ENCODE measurements at regions not wholly inside any gene's neighbourhood (a gene's known extent, or its start where the extent isn't known, plus 50 kb on each side); places are given as distances from the start of the nearest gene placed in this dataset.

DNA sequence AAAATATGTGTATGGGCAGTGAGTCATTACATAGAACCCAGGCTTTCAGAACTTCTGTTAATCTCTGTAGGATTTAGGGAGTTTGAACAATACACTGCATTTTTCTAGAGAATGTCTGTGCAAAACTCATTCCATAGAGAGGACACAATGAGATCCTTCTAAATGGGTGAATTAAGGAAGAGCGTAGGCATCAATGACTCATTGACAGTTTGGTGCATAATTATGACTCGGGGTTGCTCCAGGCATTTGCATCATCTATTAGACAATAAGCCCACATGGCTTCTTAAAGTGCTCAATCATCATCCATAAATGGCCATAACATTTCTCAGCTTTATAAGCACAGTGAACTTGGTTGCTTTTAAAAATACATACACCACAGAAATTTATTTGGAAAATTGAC is 625.5 kb downstream of the CDH26 start:
- H3K4me2 ChIP-seq (ENCODE audit: low read depth, low read length, poor library complexity, severe bottlenecking), result no peak overlapping the region
- H3K9ac ChIP-seq (ENCODE audit: low read length), result no peak overlapping the region
- no peaks in the 10 kb centered on the region for H3K9me2 ChIP-seq (replicated peaks; ENCODE audit: insufficient read depth, low read length)
- H3K36me3 ChIP-seq (ENCODE audit: low read length), result no peaks in the 10 kb centered on the region
- H4K20me1 ChIP-seq (ENCODE audit: low read depth, low read length), result no peaks in the 10 kb centered on the region
- no peaks in the 10 kb centered on the region for H3K79me2 ChIP-seq (ENCODE audit: insufficient read depth, low read length)
- H3K27me3 ChIP-seq (ENCODE audit: low read length), result no peaks in the 10 kb centered on the region
- H3K27ac ChIP-seq (ENCODE audit: low read depth, low read length), result no peak overlapping the region
- TF ChIP-seq, protein P1, sequence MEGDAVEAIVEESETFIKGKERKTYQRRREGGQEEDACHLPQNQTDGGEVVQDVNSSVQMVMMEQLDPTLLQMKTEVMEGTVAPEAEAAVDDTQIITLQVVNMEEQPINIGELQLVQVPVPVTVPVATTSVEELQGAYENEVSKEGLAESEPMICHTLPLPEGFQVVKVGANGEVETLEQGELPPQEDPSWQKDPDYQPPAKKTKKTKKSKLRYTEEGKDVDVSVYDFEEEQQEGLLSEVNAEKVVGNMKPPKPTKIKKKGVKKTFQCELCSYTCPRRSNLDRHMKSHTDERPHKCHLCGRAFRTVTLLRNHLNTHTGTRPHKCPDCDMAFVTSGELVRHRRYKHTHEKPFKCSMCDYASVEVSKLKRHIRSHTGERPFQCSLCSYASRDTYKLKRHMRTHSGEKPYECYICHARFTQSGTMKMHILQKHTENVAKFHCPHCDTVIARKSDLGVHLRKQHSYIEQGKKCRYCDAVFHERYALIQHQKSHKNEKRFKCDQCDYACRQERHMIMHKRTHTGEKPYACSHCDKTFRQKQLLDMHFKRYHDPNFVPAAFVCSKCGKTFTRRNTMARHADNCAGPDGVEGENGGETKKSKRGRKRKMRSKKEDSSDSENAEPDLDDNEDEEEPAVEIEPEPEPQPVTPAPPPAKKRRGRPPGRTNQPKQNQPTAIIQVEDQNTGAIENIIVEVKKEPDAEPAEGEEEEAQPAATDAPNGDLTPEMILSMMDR (IDR thresholded peaks at IDR 0.05; ENCODE audit: insufficient read depth, low read length, poor library complexity, severe bottlenecking), result no peak
- no peak for TF ChIP-seq EZH2phosphoT487 (conservative IDR thresholded peaks at IDR 0.05; ENCODE audit: low read length)
- no peaks in the 10 kb centered on the region for H3F3A ChIP-seq (ENCODE audit: insufficient read depth)
- H3K4me3 ChIP-seq (ENCODE audit: insufficient read depth, low read length, poor library complexity, severe bottlenecking), result no peak overlapping the region
- no peaks in the 10 kb centered on the region for H3K9me3 ChIP-seq (ENCODE audit: insufficient read depth, low read length)
- H2AFZ ChIP-seq (ENCODE audit: low read depth, low read length, severe bottlenecking), result no peak overlapping the region

DNA sequence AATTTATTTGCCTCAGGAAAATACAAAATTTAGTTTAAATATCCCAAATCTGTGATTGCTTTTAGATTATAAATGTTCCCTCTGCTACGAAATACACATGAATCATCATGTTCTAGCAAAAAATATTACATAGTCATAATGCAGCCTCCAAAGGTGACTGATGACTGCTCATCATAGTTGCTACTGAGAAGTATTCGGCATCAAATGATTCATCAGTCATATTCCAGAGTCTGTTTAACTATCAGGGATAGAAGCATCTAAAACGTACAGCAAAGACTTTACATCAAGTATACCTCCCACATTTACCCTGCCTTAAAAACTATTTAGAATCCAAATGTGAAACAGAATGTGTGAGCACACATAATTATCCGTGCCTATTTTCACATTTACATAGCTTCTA is 626.0 kb downstream of the CDH26 start:
- Histone ChIP-seq H3F3A (ENCODE audit: insufficient read depth) (no peaks in the 10 kb centered on the region), H3K9ac (ENCODE audit: low read length) (no peak overlapping the region), H3K27ac (ENCODE audit: low read depth, low read length) (no peak overlapping the region), H3K27me3 (ENCODE audit: low read length) (no peaks in the 10 kb centered on the region), H2AFZ (ENCODE audit: low read depth, low read length, severe bottlenecking) (no peak overlapping the region), H3K79me2 (ENCODE audit: insufficient read depth, low read length) (no peaks in the 10 kb centered on the region), H3K9me3 (ENCODE audit: insufficient read depth, low read length) (no peaks in the 10 kb centered on the region), H3K36me3 (ENCODE audit: low read length) (no peaks in the 10 kb centered on the region), H4K20me1 (ENCODE audit: low read depth, low read length) (no peaks in the 10 kb centered on the region), H3K9me2 (replicated peaks; ENCODE audit: insufficient read depth, low read length) (no peaks in the 10 kb centered on the region), H3K4me2 (ENCODE audit: low read depth, low read length, poor library complexity, severe bottlenecking) (no peak overlapping the region), H3K4me3 (ENCODE audit: insufficient read depth, low read length, poor library complexity, severe bottlenecking) (no peak overlapping the region)
- TF ChIP-seq EZH2phosphoT487 (conservative IDR thresholded peaks at IDR 0.05; ENCODE audit: low read length), result no peak
- TF ChIP-seq, protein P1 (IDR thresholded peaks at IDR 0.05; ENCODE audit: insufficient read depth, low read length, poor library complexity, severe bottlenecking), result no peak

DNA sequence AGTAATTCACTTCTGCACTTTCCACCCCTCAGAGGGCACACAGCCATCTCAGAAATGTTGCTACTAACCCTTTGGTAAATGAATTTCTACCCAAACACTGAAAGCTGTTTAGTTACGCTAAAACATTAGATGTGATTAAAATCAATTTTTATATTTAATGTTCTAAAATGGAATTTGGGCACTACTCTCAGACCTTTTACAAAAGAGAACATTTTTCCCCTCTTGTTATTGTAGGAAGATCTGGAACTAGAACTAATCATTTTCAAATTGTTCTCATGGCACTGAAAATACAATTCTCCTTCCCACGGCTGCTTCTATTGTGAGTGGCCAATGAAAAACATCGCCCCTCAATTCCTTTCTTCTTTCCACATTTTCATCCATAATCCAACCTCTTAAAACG is 627.4 kb downstream of the CDH26 start:
- no peaks in the 10 kb centered on the region for H3K9me2 ChIP-seq (replicated peaks; ENCODE audit: insufficient read depth, low read length)
- no peak overlapping the region for H2AFZ ChIP-seq (ENCODE audit: low read depth, low read length, severe bottlenecking)

More for the DNA sequence above, 627.4 kb downstream of the CDH26 start:
- TF ChIP-seq, protein P1 (IDR thresholded peaks at IDR 0.05; ENCODE audit: insufficient read depth, low read length, poor library complexity, severe bottlenecking), result no peak
- TF ChIP-seq EZH2phosphoT487 (conservative IDR thresholded peaks at IDR 0.05; ENCODE audit: low read length), result no peak
- Histone ChIP-seq H3K36me3 (ENCODE audit: low read length) (no peaks in the 10 kb centered on the region), H3K9ac (ENCODE audit: low read length) (no peak overlapping the region), H3K79me2 (ENCODE audit: insufficient read depth, low read length) (no peaks in the 10 kb centered on the region), H3K4me2 (ENCODE audit: low read depth, low read length, poor library complexity, severe bottlenecking) (no peak overlapping the region), H3K27me3 (ENCODE audit: low read length) (no peaks in the 10 kb centered on the region), H4K20me1 (ENCODE audit: low read depth, low read length) (no peaks in the 10 kb centered on the region), H3K9me3 (ENCODE audit: insufficient read depth, low read length) (no peaks in the 10 kb centered on the region), H3K4me3 (ENCODE audit: insufficient read depth, low read length, poor library complexity, severe bottlenecking) (no peak overlapping the region), H3K27ac (ENCODE audit: low read depth, low read length) (no peak overlapping the region), H3F3A (ENCODE audit: insufficient read depth) (no peaks in the 10 kb centered on the region)
